ENCODE measurements at regions not wholly inside any gene's neighbourhood (a gene's known extent, or its start where the extent isn't known, plus 50 kb on each side); places are given as distances from the start of the nearest gene placed in this dataset.
"Not testable (repeated sequence)": the region's sequence is repeated elsewhere in the genome, so short reads cannot be mapped to it uniquely, and the experiment has no call there.

DNA sequence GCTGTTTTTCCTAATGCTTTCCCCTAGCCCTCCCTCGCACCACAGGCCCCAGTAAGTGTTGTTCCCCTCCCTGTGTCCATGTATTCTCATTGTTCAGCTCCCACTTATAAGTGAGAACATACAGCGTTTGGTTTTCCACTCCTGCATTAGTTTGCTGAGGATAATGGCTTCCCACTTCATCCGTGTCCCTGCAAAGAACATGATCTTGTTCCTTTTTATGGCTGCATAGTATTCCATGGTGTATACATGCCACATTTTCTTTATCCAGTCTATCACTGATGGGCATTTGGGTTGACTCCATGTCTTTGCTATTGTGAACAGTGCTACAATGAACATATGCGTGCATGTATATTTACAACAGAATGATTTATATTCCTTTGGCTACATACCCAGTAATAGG lies 99.1 kb upstream of the CCDC28A start:
- TF ChIP-seq POLR2A, POLR2AphosphoS5 (IDR thresholded peaks at IDR 0.05): not testable (repeated sequence)
- TF ChIP-seq, protein P1, sequence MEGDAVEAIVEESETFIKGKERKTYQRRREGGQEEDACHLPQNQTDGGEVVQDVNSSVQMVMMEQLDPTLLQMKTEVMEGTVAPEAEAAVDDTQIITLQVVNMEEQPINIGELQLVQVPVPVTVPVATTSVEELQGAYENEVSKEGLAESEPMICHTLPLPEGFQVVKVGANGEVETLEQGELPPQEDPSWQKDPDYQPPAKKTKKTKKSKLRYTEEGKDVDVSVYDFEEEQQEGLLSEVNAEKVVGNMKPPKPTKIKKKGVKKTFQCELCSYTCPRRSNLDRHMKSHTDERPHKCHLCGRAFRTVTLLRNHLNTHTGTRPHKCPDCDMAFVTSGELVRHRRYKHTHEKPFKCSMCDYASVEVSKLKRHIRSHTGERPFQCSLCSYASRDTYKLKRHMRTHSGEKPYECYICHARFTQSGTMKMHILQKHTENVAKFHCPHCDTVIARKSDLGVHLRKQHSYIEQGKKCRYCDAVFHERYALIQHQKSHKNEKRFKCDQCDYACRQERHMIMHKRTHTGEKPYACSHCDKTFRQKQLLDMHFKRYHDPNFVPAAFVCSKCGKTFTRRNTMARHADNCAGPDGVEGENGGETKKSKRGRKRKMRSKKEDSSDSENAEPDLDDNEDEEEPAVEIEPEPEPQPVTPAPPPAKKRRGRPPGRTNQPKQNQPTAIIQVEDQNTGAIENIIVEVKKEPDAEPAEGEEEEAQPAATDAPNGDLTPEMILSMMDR (IDR thresholded peaks at IDR 0.05) = not testable (repeated sequence)

All from suprapubic skin (tissue), 4 donors.